WI38 (cell line): ENCODE measurements at regions not wholly inside any gene's neighbourhood (a gene's known extent, or its start where the extent isn't known, plus 50 kb on each side); places are given as distances from the start of the nearest gene placed in this dataset.
"Not testable (repeated sequence)": the region's sequence is repeated elsewhere in the genome, so short reads cannot be mapped to it uniquely, and the experiment has no call there.

Experiments used
- H3K4me3 ChIP-seq: 2 replicates; pipeline ENCODE4 v1.5.1; 2011; ENCODE audit warnings: low read depth, mild to moderate bottlenecking, control low read depth, low read length
- CTCF ChIP-seq: IDR thresholded peaks from 2 replicates; pipeline ENCODE4 v1.5.1; 2012; ENCODE audit warnings: low read depth, mild to moderate bottlenecking, control low read depth, low read length

GRCh38 chr10:129056734-129057689 is 410.0 kb upstream of the MGMT start:
- no peak for TF ChIP-seq CTCF
- no peak overlapping the region for H3K4me3 ChIP-seq

- H3K4me3 ChIP-seq: no peak overlapping the region
- TF ChIP-seq CTCF: no peak
Observed at GRCh38 chr10:129057856-129058663, 409.0 kb upstream of the MGMT start.

GRCh38 chr10:129058664-129059155 is 408.3 kb upstream of the MGMT start:
- H3K4me3 ChIP-seq: no peak overlapping the region
- TF ChIP-seq CTCF: no peak

- no peak for TF ChIP-seq CTCF
- H3K4me3 ChIP-seq: no peak overlapping the region
Observed at GRCh38 chr10:129059977-129060376, 407.1 kb upstream of the MGMT start.

GRCh38 chr10:129063212-129063611 is 403.8 kb upstream of the MGMT start:
- H3K4me3 ChIP-seq: no peak overlapping the region
- no peak for TF ChIP-seq CTCF

GRCh38 chr10:129063877-129064276 is 403.2 kb upstream of the MGMT start:
- TF ChIP-seq CTCF: no peak
- no peak overlapping the region for H3K4me3 ChIP-seq

- H3K4me3 ChIP-seq: not testable (repeated sequence)
Observed at GRCh38 chr10:129066529-129066928, 400.5 kb upstream of the MGMT start.

- H3K4me3 ChIP-seq: not testable (repeated sequence)
Observed at GRCh38 chr10:129071411-129071810, 395.6 kb upstream of the MGMT start.
